HG02571 (cell line): ENCODE measurements at regions not wholly inside any gene's neighbourhood (a gene's known extent, or its start where the extent isn't known, plus 50 kb on each side); places are given as distances from the start of the nearest gene placed in this dataset.
"Not testable (repeated sequence)": the region's sequence is repeated elsewhere in the genome, so short reads cannot be mapped to it uniquely, and the experiment has no call there.

Source experiments
- ATAC-seq: cut with Tn5 transposase; IDR thresholded peaks from one replicate; pipeline ENCODE4 v1.9.1; 2021; ENCODE audit warnings: mild to moderate bottlenecking, moderate library complexity; ENCODE audit not compliant: unreplicated experiment

DNA sequence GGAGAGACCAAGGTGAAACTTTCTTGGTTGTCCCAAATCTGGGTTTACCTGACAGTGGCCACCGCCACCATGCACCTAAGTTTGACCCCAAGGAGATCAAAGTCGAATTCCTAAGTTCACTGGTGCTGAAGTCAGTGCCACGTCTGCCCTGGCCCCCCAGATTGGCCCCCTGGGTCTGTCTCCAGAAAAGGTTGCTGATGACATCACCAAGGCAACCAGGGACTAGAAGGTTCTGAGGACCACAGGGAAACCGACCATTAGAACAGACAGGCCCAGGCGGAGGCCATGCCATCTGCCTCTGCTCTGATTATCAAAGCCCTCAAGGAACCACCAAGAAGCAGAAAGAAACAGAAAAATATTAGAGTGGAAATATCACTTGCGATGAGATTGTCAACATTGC is 91.2 kb downstream of the DLL1 start:
- no peak for ATAC-seq

DNA sequence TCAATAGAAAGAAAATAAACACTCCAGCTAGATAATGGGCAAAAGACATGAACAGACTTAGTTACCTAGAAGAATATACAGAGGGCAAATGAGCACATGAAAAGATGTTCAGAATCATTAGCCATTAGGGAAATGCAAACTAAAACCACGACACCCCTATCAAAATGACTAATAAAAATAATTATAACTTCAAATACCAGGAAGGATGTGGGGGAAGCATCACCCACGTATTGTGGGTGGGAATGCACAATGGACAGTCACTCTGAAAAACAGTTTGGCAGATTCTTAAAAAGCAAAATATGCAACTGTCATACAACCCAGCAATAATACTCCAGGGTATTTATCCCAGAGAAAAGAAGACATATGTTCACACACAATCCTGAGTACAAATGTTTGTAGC is 92.6 kb downstream of the DLL1 start:
- ATAC-seq: no peak

DNA sequence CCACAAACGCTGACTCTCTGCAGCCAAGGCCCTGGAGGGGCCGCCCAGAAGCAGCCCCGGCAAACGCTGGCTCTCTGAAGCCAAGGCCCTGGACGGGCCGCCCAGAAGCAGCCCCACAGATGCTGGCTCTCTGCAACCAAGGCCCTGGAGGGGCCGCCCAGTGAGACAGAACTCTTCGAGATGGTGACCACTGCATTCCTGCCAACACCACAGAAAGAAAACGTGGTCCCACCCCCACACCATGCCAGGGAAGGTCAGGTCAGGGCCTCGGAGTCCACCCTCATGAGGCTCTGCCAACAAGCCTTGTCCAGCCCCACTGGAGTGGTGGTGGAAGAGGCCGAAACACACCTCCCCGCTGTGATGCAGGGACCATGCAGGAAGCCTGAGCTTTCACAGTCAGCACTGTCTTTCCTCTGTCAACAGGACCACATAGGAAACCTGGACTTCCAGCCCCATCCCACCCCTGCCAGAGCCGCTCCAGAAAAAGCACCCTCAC is 97.5 kb downstream of the DLL1 start:
- ATAC-seq: no peak

DNA sequence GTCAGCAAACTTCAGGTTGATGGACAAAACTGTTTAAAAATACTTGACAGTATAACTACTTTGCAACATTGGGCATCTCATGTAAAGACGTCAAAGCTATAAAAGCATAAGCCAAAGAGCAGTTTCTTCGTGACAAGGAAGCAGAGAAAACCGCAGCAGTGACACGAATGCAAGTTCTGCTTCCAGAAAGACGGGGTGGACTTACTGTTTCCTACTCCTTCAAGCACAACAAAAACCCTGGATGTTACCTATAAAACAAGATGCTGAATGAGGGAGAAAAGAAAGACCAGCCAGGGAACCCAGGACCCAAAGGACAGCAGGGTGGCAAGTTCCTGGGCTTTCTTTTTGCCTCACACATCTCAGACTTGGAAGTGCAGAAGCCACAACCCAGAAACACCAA is 98.0 kb downstream of the DLL1 start:
- no peak for ATAC-seq

DNA sequence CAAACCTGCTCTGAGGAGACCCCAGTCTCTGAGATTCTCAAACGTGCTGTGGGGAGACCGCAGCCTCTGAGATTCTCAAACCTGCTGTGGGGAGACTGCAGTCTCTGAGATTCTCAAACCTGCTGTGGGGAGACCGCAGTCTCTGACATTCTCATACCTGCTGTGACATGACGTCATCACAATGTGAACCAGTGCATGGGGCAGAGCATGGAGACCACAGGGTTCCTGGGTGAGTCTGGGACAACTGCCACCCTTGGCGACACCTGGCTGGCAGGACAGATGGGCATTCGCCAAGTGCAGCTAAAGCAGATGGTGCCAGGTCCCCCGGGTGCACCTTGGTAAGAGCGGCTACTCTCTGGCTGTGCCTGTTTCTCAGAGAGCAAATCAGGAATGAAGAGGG is 98.8 kb downstream of the DLL1 start:
- ATAC-seq: not testable (repeated sequence)

DNA sequence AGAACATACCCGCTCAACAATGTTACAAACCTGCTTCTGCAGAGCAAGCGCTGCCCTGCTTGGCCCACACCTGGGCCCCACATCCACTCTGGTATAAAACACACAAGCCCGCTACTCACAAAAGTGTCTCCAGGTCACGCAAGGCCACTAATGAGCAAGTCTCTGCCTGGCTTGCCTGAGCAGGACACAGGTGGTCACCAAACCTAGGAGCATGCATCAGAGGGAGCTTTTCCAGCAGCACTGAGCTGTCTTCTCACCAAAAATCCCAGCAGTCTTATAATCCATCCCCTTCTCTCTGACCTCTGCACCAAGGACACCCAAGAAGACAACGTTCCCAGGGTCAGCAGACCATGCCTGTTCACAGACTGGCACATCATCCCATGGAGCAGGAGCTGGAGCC is 100.8 kb downstream of the DLL1 start:
- ATAC-seq: no peak

DNA sequence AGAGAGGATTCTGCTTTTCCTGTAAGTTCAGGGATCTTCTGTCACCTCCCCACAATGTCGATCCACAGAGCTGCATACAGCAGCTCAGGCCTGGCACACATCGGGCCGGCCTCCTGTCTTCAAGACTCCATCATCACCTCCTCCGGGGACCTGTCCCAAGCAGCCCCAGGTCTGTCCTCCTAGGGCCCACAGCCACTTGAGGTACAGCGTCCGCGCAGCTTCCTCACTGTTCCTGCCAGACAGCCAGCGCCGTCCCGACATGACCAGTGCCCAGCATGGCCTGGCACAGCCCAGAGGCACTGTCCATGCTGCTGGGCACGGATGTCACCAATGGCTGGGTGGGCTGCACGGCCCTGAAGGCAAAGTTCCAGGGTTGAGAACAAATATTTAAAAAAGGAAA is 101.6 kb downstream of the DLL1 start:
- ATAC-seq: no peak

DNA sequence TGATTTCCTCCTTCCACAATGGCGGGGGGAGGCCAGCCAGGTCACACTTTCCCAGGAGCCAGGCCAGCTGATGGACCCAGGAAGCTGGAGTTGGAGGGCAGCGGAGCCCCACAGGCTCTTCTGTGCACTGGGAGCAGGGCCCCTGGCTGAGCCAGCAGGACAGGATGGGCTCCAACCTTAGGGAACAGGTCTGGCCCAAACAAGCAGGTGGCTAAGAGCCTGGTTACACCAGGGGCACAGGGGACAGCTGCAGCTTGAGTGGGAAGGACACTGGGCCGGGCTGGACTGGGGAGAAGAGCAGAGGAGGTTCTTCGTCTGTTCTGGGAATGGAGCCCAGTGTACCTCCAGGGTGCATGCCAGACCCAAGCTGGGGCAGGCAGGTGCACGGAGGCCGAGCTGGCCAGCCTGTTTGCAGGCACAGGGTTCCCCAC is 102.3 kb downstream of the DLL1 start:
- no peak for ATAC-seq

DNA sequence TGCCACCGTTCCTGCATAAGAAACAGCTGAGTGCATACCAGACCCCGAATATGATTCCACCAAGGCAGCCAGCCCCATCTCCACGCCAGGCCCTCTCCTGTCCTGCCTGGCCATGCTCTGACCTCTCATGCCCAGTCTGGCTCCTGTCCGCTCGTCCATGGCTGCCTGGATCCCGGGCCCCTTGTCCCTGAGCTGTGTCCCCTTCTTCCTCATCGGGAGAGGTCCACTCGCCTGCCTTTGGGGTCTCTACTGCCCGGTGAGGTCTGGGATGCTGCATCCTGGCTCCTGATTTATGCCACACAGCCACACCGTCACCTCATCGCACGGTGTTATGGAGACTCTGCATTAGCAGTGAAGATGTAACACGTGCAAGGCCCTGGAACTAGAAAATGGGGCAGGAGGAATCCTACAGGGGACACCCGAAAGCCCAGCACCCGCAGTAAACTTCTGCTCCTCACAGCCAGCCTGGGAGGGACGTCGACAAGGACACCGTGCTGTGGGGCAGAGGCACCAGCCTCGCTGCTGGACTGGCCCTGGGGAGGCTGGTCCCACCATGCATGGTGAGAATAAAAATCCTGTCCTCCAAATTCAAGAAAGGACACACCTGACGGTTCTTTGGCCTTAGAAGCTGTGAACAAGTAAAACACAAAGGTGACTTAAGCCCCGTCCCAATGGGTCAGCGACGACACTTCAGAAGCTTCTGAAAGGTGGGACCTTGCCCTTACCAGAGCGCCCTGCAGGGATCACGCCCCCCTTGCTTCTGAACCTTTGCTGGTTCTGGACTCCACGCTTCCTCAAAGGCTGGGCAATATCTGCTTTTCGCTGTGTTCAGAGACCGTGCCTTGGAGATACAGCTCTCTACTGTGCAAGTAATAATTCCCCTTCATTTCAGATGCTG is 103.0 kb downstream of the DLL1 start:
- no peak for ATAC-seq

DNA sequence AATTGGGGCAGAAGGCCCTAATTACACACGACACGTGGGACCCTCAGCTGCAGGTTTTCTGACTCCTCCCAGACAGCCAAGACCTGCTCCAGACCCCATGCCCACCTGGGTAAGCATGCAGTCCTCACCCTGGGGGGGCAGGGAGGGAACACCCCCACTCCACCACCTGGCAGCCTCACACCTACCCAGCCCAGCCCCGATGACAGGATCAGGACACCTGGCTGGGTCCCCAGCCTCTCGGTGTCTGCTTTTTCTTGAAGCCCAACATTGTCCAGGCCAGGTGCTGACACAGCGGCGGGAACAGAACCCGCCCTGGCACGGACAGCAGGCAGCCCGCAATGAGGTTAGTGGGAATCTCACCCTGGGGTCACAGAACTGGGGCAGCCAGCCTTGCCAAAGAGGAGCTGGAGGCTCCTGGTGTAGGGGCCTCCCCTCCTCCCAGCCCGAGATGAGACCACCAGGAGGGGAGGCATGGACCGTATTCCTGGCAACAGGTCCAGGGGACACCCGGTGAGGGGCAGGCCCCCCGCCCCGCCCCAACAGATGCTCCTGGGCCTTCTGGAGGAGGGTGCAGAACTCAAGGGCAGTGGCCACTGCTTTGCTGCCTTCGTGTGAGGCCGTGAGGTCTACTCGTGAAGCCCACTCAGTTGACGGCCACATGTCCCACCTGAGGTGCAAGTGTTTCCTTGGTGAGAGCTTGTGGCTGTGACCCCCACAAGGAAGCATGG is 103.8 kb downstream of the DLL1 start:
- no peak for ATAC-seq

DNA sequence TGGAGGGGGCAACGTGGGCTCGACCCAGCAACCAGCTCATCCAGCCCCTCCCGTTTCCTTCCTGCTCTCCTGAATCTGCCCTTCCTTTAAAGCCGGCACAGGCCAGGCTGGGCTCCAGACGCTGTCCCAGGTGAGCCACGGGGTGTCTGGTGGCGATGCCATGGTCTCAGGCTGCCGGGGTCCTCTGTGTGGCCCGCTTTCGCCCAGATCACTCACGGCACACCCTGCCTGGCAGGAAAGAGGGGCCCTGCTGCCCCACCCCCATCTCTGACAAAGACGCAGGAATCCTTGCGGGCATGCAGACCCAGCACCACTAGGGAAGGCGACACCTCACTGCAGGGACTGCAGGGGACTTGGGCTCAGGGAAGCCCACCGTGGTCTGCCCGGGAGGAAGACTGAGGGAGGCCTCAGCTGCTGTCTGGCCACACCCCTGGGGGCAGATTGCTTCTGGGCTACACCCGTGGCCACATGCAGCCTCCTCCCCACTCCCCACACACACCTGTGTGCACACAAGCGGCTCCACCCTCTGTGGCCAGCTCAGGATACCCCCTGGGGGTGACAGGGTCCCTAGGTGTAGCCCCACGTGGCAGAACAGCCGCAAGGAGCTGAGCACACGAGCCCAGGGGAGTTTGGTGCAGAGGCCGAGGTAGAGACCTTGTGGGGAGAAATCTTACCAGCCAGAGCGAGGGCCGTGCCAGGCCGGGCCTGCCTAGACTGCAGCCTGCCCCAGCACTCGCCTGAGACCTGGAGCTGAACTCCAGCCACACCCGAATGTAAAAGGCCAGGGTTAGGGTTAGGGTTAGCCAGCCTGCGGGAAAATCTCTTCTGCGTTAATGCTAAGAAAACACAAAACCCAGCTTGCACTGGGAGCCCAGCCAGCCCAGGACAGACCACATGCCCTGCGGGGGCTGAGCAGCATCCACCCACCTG is 104.6 kb downstream of the DLL1 start:
- no peak for ATAC-seq

DNA sequence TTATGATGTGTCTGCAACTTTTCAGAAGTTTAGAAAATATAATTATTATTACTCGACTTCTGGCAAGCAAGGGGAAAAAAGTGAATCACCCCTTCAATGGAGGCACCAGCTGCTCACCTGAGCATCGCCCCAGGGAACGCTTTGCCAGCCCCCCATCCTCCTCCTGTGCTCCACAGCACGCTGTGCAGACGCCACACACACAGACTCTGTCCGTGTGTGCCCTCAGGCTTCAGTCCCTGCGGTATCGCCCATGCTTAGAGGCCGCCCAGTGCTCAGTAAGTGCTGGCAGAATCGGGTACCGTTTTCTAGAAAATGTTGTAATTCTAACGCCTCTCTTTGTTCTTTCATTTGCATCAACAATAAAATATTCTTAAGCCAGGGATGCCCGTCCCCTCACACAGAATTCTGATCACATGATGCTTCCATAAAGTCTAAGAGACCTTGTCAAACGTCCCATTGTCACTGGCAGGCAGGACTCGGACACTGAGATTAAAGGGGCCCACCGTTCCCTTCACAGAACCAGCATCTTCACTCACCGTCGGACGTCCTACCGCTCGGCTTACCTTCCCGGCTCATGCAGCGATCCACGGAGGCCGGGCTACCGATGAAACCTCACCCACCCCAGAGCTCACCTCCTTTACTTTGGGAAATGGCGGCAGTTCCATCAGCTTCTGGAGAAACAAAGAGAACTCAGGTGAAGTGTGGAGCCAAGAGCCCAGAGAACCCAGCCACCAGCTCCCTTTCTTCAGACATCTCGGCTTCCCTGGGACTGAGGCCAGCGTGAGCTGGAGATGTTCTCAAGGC is 105.5 kb downstream of the DLL1 start:
- ATAC-seq: no peak

DNA sequence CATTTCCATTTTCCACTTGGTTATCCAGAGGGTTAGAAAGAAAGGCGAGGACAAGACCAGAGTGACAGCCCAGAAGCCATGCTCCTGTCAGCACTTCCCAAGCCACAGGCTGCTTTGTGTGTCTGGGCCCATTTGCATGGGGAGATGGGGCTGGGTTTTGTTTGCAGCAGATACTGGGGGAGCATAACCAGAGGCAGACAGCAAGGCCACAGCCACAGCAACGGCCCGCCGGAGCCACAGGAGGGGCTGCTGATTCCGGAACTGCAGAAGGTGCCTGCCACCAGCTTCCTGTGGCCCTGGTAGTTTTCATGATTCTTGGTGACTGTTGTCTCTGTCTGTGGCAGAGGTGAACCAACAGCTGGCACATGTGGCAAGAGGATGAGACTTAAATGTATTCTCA is 106.6 kb downstream of the DLL1 start:
- no peak for ATAC-seq

DNA sequence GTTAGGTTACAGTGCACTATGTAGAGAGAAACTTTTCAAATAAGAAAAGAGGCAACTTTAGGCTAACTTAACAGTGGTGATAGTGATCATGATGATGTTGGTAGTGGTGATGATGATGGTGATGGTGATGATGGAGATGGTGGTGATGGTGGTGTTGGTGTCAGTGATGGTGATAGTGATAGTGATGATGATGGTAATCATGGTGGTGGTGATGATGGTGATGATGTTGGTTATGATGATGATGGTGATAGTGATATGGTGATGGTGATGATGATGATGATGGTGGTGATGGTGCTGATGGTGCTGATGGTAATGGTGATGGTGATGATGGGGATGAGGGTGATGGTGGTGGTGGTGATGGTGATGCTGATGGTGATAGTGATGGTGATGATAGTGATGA is 107.4 kb downstream of the DLL1 start:
- no peak for ATAC-seq

DNA sequence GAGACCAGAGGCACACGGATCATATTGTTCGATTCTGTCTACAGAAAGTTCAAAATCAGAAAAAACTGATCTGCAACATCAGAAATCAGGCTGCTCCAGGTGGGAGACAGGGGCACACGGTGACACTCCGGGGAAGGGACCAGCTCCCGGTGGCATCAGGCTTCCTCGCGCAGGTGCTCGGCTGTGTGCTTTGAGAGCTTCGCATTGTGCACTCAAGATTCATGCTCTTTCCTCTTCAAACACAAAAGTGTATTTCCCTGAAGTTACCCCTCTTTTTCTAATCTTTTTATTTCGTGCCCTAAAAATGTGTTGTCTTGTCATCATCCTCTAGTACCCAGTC is 108.1 kb downstream of the DLL1 start:
- no peak for ATAC-seq

DNA sequence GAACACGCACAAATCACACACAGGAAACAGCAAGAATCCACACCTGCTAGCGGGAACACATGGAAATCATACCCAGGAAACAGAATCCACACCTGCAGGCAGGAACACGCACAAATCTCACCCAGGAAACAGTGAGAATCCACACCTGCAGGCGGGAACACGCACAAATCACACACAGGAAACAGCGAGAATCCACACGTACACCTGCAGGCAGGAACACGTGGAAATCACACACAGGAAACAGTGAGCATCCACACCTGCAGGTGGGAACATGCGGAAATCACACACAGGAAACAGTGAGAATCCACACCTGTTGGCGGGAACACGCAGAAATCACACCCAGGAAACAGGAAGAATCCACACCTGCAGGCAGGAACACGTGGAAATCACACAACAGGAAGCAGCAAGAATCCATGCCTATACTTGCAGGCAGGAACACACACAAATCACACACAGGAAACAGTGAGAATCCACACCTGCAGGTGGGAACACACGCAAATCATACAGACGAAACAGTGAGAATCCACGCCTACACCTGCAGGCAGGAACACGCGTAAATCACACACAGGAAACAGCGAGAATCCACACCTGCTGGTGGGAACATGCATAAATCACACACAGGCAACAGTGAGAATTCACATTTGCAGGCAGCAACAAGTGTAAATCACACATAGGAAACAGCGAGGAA is 108.6 kb downstream of the DLL1 start:
- ATAC-seq: no peak

DNA sequence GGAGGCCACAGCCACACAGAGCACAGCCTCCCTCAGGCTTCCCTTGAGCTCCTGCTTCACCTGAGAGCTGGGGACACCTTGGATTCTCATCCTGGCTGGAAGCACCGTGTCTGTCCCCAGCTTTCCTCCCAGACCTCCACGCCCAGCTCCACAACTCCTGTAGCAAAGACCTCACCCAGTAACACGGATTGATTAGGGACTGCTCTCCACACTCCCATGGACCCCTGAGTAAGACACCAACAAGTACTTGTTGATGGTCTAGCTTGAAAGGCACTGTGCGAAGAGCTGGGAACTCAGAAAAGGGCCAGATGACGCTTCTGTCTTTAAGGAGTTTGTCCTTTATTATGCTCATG is 109.6 kb downstream of the DLL1 start:
- ATAC-seq: no peak

DNA sequence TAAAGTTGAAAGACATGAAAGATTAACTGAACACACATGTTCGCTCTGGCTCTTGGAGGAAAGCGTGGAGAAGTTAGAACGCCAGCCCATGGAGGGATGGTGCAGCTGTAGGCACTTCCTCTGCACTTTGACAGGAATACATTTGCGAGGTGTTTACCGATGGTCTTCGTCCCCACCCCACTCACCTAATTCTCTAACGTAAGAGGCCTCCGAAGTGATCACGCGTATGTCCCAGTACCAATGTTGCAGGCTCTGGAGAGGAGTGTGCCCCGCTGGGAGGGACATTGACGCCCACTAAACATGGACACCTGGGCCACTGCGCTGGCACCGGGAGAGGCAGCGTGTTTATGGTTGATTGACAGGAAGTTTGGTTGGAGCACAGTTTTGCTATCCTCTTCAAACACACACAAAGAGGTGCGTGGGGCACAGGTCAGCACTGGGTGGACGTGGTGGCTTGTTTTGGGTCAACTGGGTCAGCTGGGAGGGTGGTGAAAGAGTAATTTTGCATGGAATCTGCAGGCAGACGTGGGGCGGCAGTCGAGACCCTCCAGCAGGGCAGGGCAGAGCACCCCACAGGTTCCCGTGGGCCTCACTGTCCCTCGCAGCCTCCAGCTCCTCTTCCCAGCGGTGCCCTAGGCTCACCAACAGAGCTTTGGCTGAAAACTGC is 110.1 kb downstream of the DLL1 start:
- ATAC-seq: no peak

DNA sequence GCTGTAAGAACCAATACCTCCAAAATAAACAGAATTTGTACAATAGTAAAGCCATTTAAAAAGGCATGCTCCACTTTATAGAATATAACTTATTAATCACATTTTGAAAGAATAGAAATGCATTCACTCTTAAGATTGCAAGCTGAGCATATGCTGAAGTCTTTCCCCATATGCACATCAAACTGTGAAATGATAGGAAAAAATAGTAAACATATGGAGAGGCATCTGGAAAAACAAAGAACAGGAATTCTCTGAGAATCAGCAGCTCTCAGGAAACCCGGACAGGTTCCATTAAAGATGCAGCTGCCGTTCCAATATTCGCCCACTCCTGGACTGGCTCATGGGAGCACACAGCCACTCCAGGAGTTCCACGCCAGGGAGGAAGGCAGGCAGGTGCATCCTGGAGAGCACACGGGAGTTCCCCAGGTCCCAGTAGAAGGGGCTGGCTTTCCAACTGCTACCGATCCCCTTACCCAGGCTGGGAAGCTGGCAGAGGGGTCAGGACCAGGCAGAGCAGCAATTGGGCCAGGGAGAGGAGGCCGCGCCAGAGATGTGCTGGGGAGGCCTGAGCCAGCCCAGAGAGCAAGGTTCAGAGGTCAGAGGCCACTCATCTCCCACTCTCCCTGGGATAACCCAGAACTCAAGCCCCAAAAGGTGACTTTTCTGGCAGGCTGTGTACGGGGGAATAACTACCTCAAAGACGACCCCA is 111.1 kb downstream of the DLL1 start:
- no peak for ATAC-seq
